SJSA1 (cell line): ENCODE measurements at regions not wholly inside any gene's neighbourhood (a gene's known extent, or its start where the extent isn't known, plus 50 kb on each side); places are given as distances from the start of the nearest gene placed in this dataset.
"Not testable (repeated sequence)": the region's sequence is repeated elsewhere in the genome, so short reads cannot be mapped to it uniquely, and the experiment has no call there.

ENCODE experiments used
- DNase-seq, 2 experiments: peaks; one replicate each; pipeline ENCODE4 v3.0.0-alpha.2; 2015 to 2020; ENCODE audit warnings: low spot score in 2 of 2, low read depth in 1 of 2
- H3K27ac ChIP-seq: fragments of 250-450 bp; sonication (Bioruptor Pico); 2 replicates; pipeline ENCODE4 v1.5.1; 2020; ENCODE audit warnings: mild to moderate bottlenecking, moderate library complexity
- H3K27me3 ChIP-seq: fragments of 250-450 bp; sonication (Bioruptor Pico); replicated peaks from 2 replicates; pipeline ENCODE4 v1.5.1; 2020; ENCODE audit warnings: mild to moderate bottlenecking, moderate library complexity
- H3K36me3 ChIP-seq: fragments of 250-450 bp; sonication (Bioruptor Pico); 2 replicates; pipeline ENCODE4 v1.5.1; 2020; ENCODE audit warnings: mild to moderate bottlenecking
- H3K4me1 ChIP-seq: fragments of 250-450 bp; sonication (Bioruptor Pico); replicated peaks from 2 replicates; pipeline ENCODE4 v1.6.1; 2021; ENCODE audit warnings: mild to moderate bottlenecking
- H3K4me3 ChIP-seq: fragments of 250-450 bp; sonication (Bioruptor Pico); 2 replicates; pipeline ENCODE4 v1.5.1; 2020; ENCODE audit warnings: mild to moderate bottlenecking
- H3K9me3 ChIP-seq: fragments of 250-450 bp; sonication (Bioruptor Pico); replicated peaks from 2 replicates; pipeline ENCODE4 v1.5.1; 2020; ENCODE audit warnings: mild to moderate bottlenecking

GRCh38 chr1:79155991-79156390 lies 149.5 kb upstream of the ADGRL4 start:
- peaks cover 2% of the 10 kb centered on the region for H3K4me1 ChIP-seq
- no peak overlapping the region for H3K4me3 ChIP-seq

GRCh38 chr1:79151006-79151796 lies 144.7 kb upstream of the ADGRL4 start:
- Histone ChIP-seq H3K4me3 (no peak overlapping the region), H3K4me1 (no peaks in the 10 kb centered on the region), H3K9me3 (no peaks in the 10 kb centered on the region), H3K27ac (no peak overlapping the region), H3K27me3 (no peaks in the 10 kb centered on the region), H3K36me3 (no peaks in the 10 kb centered on the region)
- no peak for DNase-seq

More at GRCh38 chr1:79155991-79156390, 149.5 kb upstream of the ADGRL4 start:
- Histone ChIP-seq H3K27me3 (no peaks in the 10 kb centered on the region), H3K36me3 (no peaks in the 10 kb centered on the region), H3K27ac (no peak overlapping the region), H3K9me3 (no peaks in the 10 kb centered on the region)
- DNase-seq: no peak

- Histone ChIP-seq H3K27me3 (no peaks in the 10 kb centered on the region), H3K4me3 (no peak overlapping the region), H3K9me3 (no peaks in the 10 kb centered on the region), H3K4me1 (no peaks in the 10 kb centered on the region), H3K36me3 (no peaks in the 10 kb centered on the region), H3K27ac (no peak overlapping the region)
- no peak for DNase-seq
These were observed 144.0 kb upstream of the ADGRL4 start for GRCh38 chr1:79150576-79150975.

- not testable (repeated sequence) for H3K27ac ChIP-seq, H3K4me1 ChIP-seq, H3K4me3 ChIP-seq, DNase-seq, H3K9me3 ChIP-seq, H3K27me3 ChIP-seq, H3K36me3 ChIP-seq
These were observed 131.7 kb upstream of the ADGRL4 start for GRCh38 chr1:79138227-79138626.

GRCh38 chr1:79133774-79134364 lies 127.3 kb upstream of the ADGRL4 start:
- H3K36me3 ChIP-seq: no peaks in the 10 kb centered on the region
- H3K9me3 ChIP-seq: no peaks in the 10 kb centered on the region
- H3K27ac ChIP-seq: no peak overlapping the region
- H3K4me1 ChIP-seq: peaks cover 5% of the 10 kb centered on the region
- no peak overlapping the region for H3K4me3 ChIP-seq
- no peak for DNase-seq
- no peaks in the 10 kb centered on the region for H3K27me3 ChIP-seq

GRCh38 chr1:79131626-79132025 lies 125.1 kb upstream of the ADGRL4 start:
- no peak overlapping the region for H3K4me3 ChIP-seq
- H3K27ac ChIP-seq: no peak overlapping the region
- no peaks in the 10 kb centered on the region for H3K27me3 ChIP-seq
- no peaks in the 10 kb centered on the region for H3K9me3 ChIP-seq
- peaks cover 13% of the 10 kb centered on the region for H3K4me1 ChIP-seq
- no peaks in the 10 kb centered on the region for H3K36me3 ChIP-seq
- no peak for DNase-seq

GRCh38 chr1:79129914-79130313 lies 123.4 kb upstream of the ADGRL4 start:
- Histone ChIP-seq H3K36me3 (no peaks in the 10 kb centered on the region), H3K4me1 (peaks cover 13% of the 10 kb centered on the region), H3K27me3 (no peaks in the 10 kb centered on the region), H3K4me3 (no peak overlapping the region), H3K9me3 (no peaks in the 10 kb centered on the region), H3K27ac (no peak overlapping the region)
- no peak for DNase-seq

GRCh38 chr1:79128722-79129121 lies 122.2 kb upstream of the ADGRL4 start:
- peak in 1 of 2 experiments; percentile 70 for DNase-seq
- H3K36me3 ChIP-seq: no peaks in the 10 kb centered on the region
- H3K27me3 ChIP-seq: no peaks in the 10 kb centered on the region
- H3K9me3 ChIP-seq: no peaks in the 10 kb centered on the region
- no peak overlapping the region for H3K4me3 ChIP-seq
- H3K27ac ChIP-seq: peak overlapping the region; percentile 15
- H3K4me1 ChIP-seq: peaks cover 13% of the 10 kb centered on the region

GRCh38 chr1:79124756-79125155 lies 118.2 kb upstream of the ADGRL4 start:
- Histone ChIP-seq H3K27me3 (no peaks in the 10 kb centered on the region), H3K4me3 (no peak overlapping the region), H3K27ac (no peak overlapping the region), H3K9me3 (no peaks in the 10 kb centered on the region), H3K36me3 (no peaks in the 10 kb centered on the region), H3K4me1 (peaks cover 13% of the 10 kb centered on the region)
- DNase-seq: no peak

- no peak for DNase-seq
- no peaks in the 10 kb centered on the region for H3K9me3 ChIP-seq
- H3K36me3 ChIP-seq: no peaks in the 10 kb centered on the region
- no peaks in the 10 kb centered on the region for H3K27me3 ChIP-seq
- H3K4me1 ChIP-seq: no peaks in the 10 kb centered on the region
- no peak overlapping the region for H3K27ac ChIP-seq
- no peak overlapping the region for H3K4me3 ChIP-seq
These were observed 116.0 kb upstream of the ADGRL4 start for GRCh38 chr1:79122521-79122920.

GRCh38 chr1:79117376-79117775 lies 110.8 kb upstream of the ADGRL4 start:
- Histone ChIP-seq H3K4me1 (no peaks in the 10 kb centered on the region), H3K9me3 (no peaks in the 10 kb centered on the region), H3K36me3 (no peaks in the 10 kb centered on the region), H3K27ac (no peak overlapping the region), H3K27me3 (no peaks in the 10 kb centered on the region), H3K4me3 (no peak overlapping the region)
- no peak for DNase-seq

- Histone ChIP-seq H3K27me3 (no peaks in the 10 kb centered on the region), H3K36me3 (no peaks in the 10 kb centered on the region), H3K4me1 (no peaks in the 10 kb centered on the region), H3K27ac (no peak overlapping the region), H3K4me3 (no peak overlapping the region), H3K9me3 (no peaks in the 10 kb centered on the region)
- DNase-seq: no peak
These were observed 107.3 kb upstream of the ADGRL4 start for GRCh38 chr1:79113836-79114235.

- Histone ChIP-seq H3K27ac (no peak overlapping the region), H3K36me3 (no peaks in the 10 kb centered on the region), H3K9me3 (no peaks in the 10 kb centered on the region), H3K4me1 (no peaks in the 10 kb centered on the region), H3K4me3 (no peak overlapping the region), H3K27me3 (no peaks in the 10 kb centered on the region)
- DNase-seq: no peak
These were observed 104.2 kb upstream of the ADGRL4 start for GRCh38 chr1:79110749-79111148.

- H3K27ac ChIP-seq: no peak overlapping the region
- H3K4me1 ChIP-seq: no peaks in the 10 kb centered on the region
- H3K4me3 ChIP-seq: no peak overlapping the region
- DNase-seq: no peak
- no peaks in the 10 kb centered on the region for H3K36me3 ChIP-seq
- no peaks in the 10 kb centered on the region for H3K27me3 ChIP-seq
- no peaks in the 10 kb centered on the region for H3K9me3 ChIP-seq
These were observed 102.9 kb upstream of the ADGRL4 start for GRCh38 chr1:79109445-79109844.
